ENCODE measurements at regions not wholly inside any gene's neighbourhood (a gene's known extent, or its start where the extent isn't known, plus 50 kb on each side); places are given as distances from the start of the nearest gene placed in this dataset.

DNA sequence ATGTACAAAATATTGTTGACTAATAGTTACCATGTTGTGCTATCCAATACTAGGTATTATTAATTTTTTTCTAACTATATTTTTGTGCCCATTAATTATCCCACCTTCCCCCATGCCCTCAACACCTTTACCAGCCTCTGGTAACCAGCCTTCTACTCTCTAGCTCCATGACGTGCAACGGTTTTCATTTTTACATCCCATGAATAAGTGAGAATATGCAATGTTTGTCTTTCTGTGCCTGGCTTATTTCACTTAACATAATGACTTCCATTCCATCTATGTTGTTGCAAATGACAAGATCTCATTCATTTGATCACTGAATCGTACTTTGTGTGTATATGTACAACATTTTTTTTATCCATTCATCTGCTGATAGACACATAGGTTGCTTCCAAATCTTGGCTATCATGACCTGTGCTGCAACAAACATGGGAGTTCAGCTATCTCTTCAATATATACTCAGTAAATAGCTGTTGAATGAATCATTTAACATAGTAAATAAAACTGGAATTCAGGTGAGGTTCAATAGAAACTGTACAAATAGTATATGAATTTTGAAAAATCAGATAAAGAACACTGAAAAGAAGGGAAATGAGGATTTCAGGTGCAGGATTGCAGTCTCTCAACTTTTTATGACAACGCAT, 509.0 kb upstream of the MIR17HG start:
- TF ChIP-seq, protein P1, sequence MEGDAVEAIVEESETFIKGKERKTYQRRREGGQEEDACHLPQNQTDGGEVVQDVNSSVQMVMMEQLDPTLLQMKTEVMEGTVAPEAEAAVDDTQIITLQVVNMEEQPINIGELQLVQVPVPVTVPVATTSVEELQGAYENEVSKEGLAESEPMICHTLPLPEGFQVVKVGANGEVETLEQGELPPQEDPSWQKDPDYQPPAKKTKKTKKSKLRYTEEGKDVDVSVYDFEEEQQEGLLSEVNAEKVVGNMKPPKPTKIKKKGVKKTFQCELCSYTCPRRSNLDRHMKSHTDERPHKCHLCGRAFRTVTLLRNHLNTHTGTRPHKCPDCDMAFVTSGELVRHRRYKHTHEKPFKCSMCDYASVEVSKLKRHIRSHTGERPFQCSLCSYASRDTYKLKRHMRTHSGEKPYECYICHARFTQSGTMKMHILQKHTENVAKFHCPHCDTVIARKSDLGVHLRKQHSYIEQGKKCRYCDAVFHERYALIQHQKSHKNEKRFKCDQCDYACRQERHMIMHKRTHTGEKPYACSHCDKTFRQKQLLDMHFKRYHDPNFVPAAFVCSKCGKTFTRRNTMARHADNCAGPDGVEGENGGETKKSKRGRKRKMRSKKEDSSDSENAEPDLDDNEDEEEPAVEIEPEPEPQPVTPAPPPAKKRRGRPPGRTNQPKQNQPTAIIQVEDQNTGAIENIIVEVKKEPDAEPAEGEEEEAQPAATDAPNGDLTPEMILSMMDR (IDR thresholded peaks at IDR 0.05): no peak
- no peak for TF ChIP-seq BHLHE40 (IDR thresholded peaks at IDR 0.05; ENCODE audit: low read depth, low read length)
- TF ChIP-seq, protein P2, sequence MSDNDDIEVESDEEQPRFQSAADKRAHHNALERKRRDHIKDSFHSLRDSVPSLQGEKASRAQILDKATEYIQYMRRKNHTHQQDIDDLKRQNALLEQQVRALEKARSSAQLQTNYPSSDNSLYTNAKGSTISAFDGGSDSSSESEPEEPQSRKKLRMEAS (IDR thresholded peaks at IDR 0.05): no peak
- TF ChIP-seq NR3C1 (IDR thresholded peaks at IDR 0.05): no peak
- no peak for TF ChIP-seq RFX5 (IDR thresholded peaks at IDR 0.05)
- TF ChIP-seq POLR2A (IDR thresholded peaks at IDR 0.05; ENCODE audit: low read length): no peak
